Astrocyte (in vitro differentiated cells and primary cell): ENCODE measurements at regions not wholly inside any gene's neighbourhood (a gene's known extent, or its start where the extent isn't known, plus 50 kb on each side); places are given as distances from the start of the nearest gene placed in this dataset.

ENCODE experiments used
- DNase-seq: peaks from one replicate; pipeline ENCODE4 v3.0.0-alpha.2; 2010; ENCODE audit warnings: low read depth
- FAIRE-seq: peaks from 2 replicates; lab custom pipeline; 2011; peaks lifted over from hg19 to GRCh38; lab: Jason Lieb, UNC
- H2AFZ ChIP-seq: 2 replicates; pipeline ENCODE4 v1.6.0; 2012; ENCODE audit warnings: low read depth, low read length, inconsistent platforms
- H3K27ac ChIP-seq: 2 replicates; pipeline ENCODE4 v1.5.1; 2011; ENCODE audit warnings: low read depth, low read length, inconsistent platforms
- H3K27me3 ChIP-seq: 2 replicates; pipeline ENCODE4 v1.6.0; 2011; ENCODE audit warnings: low read length, inconsistent platforms; ENCODE audit not compliant: insufficient read depth
- H3K36me3 ChIP-seq: 2 replicates; pipeline ENCODE4 v1.5.1; 2011; ENCODE audit warnings: low read length, inconsistent platforms; ENCODE audit not compliant: insufficient read depth
- H3K4me1 ChIP-seq: 2 replicates; pipeline ENCODE4 v1.5.1; 2011; ENCODE audit warnings: low read length, inconsistent platforms; ENCODE audit not compliant: insufficient read depth
- H3K4me2 ChIP-seq: 2 replicates; pipeline ENCODE4 v1.6.0; 2012; ENCODE audit warnings: low read length, inconsistent platforms
- H3K4me3 ChIP-seq: 2 replicates; pipeline ENCODE4 v1.5.1; 2011; ENCODE audit warnings: low read depth, mild to moderate bottlenecking, low read length, inconsistent platforms; ENCODE audit not compliant: insufficient read depth
- H3K79me2 ChIP-seq: 2 replicates; pipeline ENCODE4 v1.6.0; 2012; ENCODE audit warnings: mild to moderate bottlenecking, low read length, inconsistent platforms; ENCODE audit not compliant: insufficient read depth
- H3K9ac ChIP-seq: 2 replicates; pipeline ENCODE4 v1.6.0; 2012; ENCODE audit warnings: mild to moderate bottlenecking, low read length, inconsistent platforms
- H3K9me3 ChIP-seq: 2 replicates; pipeline ENCODE4 v1.5.1; 2012; ENCODE audit warnings: low read depth, mild to moderate bottlenecking, low read length, inconsistent platforms; ENCODE audit not compliant: insufficient read depth
- H4K20me1 ChIP-seq: 2 replicates; pipeline ENCODE4 v1.6.0; 2012; ENCODE audit warnings: low read length, inconsistent platforms; ENCODE audit not compliant: insufficient read depth
- H3K27ac Mint-ChIP-seq: one replicate; pipeline ENCODE4 v1.8.0; 2021; ENCODE audit warnings: mild to moderate bottlenecking, mixed read lengths; ENCODE audit not compliant: unreplicated experiment
- H3K27me3 Mint-ChIP-seq: one replicate; pipeline ENCODE4 v1.8.0; 2021; ENCODE audit warnings: low read depth, mixed read lengths; ENCODE audit not compliant: unreplicated experiment
- H3K36me3 Mint-ChIP-seq: one replicate; pipeline ENCODE4 v1.8.0; 2021; ENCODE audit warnings: low read depth, mixed read lengths; ENCODE audit not compliant: unreplicated experiment
- H3K4me1 Mint-ChIP-seq: one replicate; pipeline ENCODE4 v1.8.0; 2021; ENCODE audit warnings: low read depth, mixed read lengths; ENCODE audit not compliant: unreplicated experiment
- H3K4me3 Mint-ChIP-seq: one replicate; pipeline ENCODE4 v1.8.0; 2021; ENCODE audit warnings: mild to moderate bottlenecking, moderate library complexity, mixed read lengths; ENCODE audit not compliant: unreplicated experiment
- H3K9me3 Mint-ChIP-seq: one replicate; pipeline ENCODE4 v1.8.0; 2021; ENCODE audit warnings: mild to moderate bottlenecking, mixed read lengths; ENCODE audit not compliant: unreplicated experiment
- EZH2 ChIP-seq: IDR thresholded peaks from 2 replicates; pipeline ENCODE4 v1.6.1; 2012; ENCODE audit warnings: mild to moderate bottlenecking, low read length, inconsistent platforms; ENCODE audit not compliant: insufficient read depth
- TF ChIP-seq, protein P1 (sequence below): IDR thresholded peaks from 2 replicates; pipeline ENCODE4 v1.5.1; 2011; ENCODE audit warnings: low read depth, mild to moderate bottlenecking, inconsistent platforms, low read length, moderate library complexity; ENCODE audit not compliant: insufficient read depth

DNA sequence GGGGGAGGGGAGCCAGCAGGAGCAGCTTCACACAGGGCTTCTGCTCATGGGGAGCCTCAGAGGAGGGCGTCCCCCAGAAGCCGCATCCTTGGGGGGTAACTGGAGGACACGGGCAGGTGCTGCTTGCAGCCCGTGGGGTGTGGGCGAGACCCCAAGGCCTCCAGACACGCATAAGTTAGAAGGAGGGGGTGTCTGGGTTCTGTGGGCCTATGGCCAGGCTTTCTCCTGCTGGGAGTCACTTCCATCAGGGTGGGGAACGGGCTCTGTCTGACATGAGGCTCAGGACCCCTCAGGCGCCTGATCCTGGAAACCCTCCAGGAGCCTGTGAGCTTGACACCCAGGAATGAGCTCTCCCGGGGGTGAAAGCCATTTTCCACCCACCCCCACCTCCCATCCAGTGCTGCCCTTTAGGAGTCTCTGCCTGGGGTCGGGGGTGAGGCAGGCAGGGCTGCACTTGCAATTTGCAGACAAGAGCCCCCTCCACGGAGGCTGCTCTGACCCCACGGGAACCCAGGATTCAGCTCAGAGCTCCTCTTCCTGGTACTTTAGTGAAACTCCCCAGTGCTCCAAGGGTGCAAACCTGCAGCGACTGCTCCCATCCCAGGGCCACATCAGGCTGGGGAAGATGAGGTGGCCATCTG lies 325.7 kb downstream of the ADGRD1 start:
- FAIRE-seq (no peak), DNase-seq (no peak)
- Mint-ChIP-seq H3K27ac (no peak overlapping the region), H3K27me3 (peaks cover 25% of the 10 kb centered on the region), H3K4me1 (no peaks in the 10 kb centered on the region), H3K4me3 (no peak overlapping the region), H3K9me3 (peaks cover 5% of the 10 kb centered on the region), H3K36me3 (no peaks in the 10 kb centered on the region)
- Histone ChIP-seq H3K27ac (no peak overlapping the region), H3K9me3 (no peaks in the 10 kb centered on the region), H3K4me2 (no peak overlapping the region), H3K4me1 (no peaks in the 10 kb centered on the region), H3K79me2 (no peaks in the 10 kb centered on the region), H3K4me3 (no peak overlapping the region), H2AFZ (no peak overlapping the region), H3K36me3 (no peaks in the 10 kb centered on the region), H4K20me1 (no peaks in the 10 kb centered on the region), H3K27me3 (no peaks in the 10 kb centered on the region), H3K9ac (no peak overlapping the region)
- TF ChIP-seq, protein P1, sequence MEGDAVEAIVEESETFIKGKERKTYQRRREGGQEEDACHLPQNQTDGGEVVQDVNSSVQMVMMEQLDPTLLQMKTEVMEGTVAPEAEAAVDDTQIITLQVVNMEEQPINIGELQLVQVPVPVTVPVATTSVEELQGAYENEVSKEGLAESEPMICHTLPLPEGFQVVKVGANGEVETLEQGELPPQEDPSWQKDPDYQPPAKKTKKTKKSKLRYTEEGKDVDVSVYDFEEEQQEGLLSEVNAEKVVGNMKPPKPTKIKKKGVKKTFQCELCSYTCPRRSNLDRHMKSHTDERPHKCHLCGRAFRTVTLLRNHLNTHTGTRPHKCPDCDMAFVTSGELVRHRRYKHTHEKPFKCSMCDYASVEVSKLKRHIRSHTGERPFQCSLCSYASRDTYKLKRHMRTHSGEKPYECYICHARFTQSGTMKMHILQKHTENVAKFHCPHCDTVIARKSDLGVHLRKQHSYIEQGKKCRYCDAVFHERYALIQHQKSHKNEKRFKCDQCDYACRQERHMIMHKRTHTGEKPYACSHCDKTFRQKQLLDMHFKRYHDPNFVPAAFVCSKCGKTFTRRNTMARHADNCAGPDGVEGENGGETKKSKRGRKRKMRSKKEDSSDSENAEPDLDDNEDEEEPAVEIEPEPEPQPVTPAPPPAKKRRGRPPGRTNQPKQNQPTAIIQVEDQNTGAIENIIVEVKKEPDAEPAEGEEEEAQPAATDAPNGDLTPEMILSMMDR, result no peak
- no peak for TF ChIP-seq EZH2

DNA sequence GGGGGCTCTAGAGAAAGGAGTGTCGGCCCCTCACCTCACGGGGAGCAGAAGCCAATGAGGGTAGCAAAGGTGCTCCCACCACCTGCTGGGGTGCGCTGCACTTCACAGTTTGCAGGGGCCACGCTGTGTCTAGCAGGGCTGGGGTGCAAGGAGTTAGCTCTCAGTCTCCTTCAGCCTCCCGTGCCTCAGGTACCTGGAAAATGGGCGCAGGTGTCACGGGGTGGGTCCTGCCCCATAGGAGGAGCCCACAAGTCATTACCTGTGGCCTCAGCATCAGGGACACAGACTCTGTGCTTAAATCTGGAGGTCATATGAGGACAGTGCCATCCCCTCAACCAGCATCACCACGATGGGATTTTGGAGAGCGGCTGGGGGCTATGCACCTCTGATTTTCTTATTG lies 326.7 kb downstream of the ADGRD1 start:
- no peaks in the 10 kb centered on the region for H3K4me1 ChIP-seq
- no peaks in the 10 kb centered on the region for H3K36me3 Mint-ChIP-seq
- FAIRE-seq (no peak), DNase-seq (no peak)
- H3K4me3 Mint-ChIP-seq, result no peak overlapping the region
- peaks cover 4% of the 10 kb centered on the region for H3K9me3 Mint-ChIP-seq
- no peaks in the 10 kb centered on the region for H3K9me3 ChIP-seq
- no peak overlapping the region for H3K9ac ChIP-seq
- H3K79me2 ChIP-seq, result no peaks in the 10 kb centered on the region
- no peaks in the 10 kb centered on the region for H3K36me3 ChIP-seq
- H4K20me1 ChIP-seq, result no peaks in the 10 kb centered on the region
- H3K27ac ChIP-seq, result no peak overlapping the region
- no peaks in the 10 kb centered on the region for H3K27me3 ChIP-seq
- no peaks in the 10 kb centered on the region for H3K4me1 Mint-ChIP-seq
- TF ChIP-seq, protein P1, result no peak
- TF ChIP-seq EZH2, result no peak
- no peak overlapping the region for H3K4me3 ChIP-seq
- no peak overlapping the region for H3K4me2 ChIP-seq
- no peak overlapping the region for H3K27ac Mint-ChIP-seq
- peaks cover 16% of the 10 kb centered on the region for H3K27me3 Mint-ChIP-seq
- H2AFZ ChIP-seq, result no peak overlapping the region

DNA sequence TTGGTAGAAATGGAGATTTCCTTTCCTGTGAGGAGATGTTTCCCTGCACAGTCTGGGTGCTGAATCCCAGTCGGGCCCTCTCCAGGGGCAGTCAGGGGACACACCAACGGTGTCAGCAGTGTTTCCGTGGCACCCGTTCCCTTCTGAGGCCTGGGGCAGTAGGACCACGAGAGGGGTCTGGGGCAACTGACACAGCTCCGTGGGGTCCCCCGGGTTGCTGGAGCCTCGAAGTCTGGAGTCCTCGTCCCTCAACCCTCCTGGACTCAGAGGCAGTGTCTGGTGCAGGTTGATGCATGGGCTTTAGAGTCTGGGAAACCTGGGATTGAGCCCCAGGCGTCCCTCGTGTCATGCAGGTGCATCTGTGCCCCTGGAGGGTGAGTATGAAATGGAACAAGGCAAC lies 327.3 kb downstream of the ADGRD1 start:
- no peak for FAIRE-seq
- no peak overlapping the region for H3K27ac Mint-ChIP-seq
- DNase-seq, result no peak

More for the DNA sequence above, 327.3 kb downstream of the ADGRD1 start:
- Histone ChIP-seq H3K27ac (no peak overlapping the region), H3K79me2 (no peaks in the 10 kb centered on the region), H3K27me3 (no peaks in the 10 kb centered on the region), H3K9me3 (no peaks in the 10 kb centered on the region), H3K9ac (no peak overlapping the region), H4K20me1 (no peaks in the 10 kb centered on the region), H3K36me3 (no peaks in the 10 kb centered on the region), H3K4me2 (no peak overlapping the region), H2AFZ (no peak overlapping the region), H3K4me3 (no peak overlapping the region), H3K4me1 (no peaks in the 10 kb centered on the region)
- H3K36me3 Mint-ChIP-seq, result no peaks in the 10 kb centered on the region
- peaks cover 12% of the 10 kb centered on the region for H3K27me3 Mint-ChIP-seq
- peaks cover 4% of the 10 kb centered on the region for H3K9me3 Mint-ChIP-seq
- no peaks in the 10 kb centered on the region for H3K4me1 Mint-ChIP-seq
- no peak overlapping the region for H3K4me3 Mint-ChIP-seq
- TF ChIP-seq, protein P1, result no peak
- no peak for TF ChIP-seq EZH2
